GM20000 (cell line): ENCODE measurements at regions not wholly inside any gene's neighbourhood (a gene's known extent, or its start where the extent isn't known, plus 50 kb on each side); places are given as distances from the start of the nearest gene placed in this dataset.
A peak's percentile ranks its signal among the peaks of the same experiment; 100 is the strongest.
"Not testable (repeated sequence)": the region's sequence is repeated elsewhere in the genome, so short reads cannot be mapped to it uniquely, and the experiment has no call there.

Source experiments
- DNase-seq: peaks from one replicate; pipeline ENCODE4 v3.0.0; 2012; ENCODE audit warnings: low spot score
- TF ChIP-seq, protein P1 (sequence below): IDR thresholded peaks from 2 replicates; pipeline ENCODE4 v1.5.1; 2012; ENCODE audit warnings: mild to moderate bottlenecking, control low read depth; ENCODE audit errors: extremely low read depth, missing control alignments

DNA sequence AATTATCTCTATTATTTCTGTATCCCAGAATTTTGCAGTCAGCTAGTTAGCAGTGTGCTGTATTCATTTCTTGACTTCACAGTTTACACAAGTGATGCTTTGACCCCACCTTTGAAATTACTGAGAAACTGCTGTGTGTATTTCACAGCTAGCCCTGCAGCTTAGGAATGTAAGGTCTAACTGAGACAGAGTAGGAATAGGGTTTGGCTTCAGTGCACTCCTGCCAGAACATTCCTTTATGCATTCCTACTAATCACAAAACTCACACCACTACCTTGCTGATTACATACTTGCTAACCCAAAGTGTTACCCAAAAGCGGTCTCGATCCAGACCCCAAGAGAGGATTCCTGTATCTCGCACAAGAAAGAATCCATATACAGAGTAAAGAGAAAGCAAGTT is 551.8 kb downstream of the CDH9 start:
- TF ChIP-seq, protein P1, sequence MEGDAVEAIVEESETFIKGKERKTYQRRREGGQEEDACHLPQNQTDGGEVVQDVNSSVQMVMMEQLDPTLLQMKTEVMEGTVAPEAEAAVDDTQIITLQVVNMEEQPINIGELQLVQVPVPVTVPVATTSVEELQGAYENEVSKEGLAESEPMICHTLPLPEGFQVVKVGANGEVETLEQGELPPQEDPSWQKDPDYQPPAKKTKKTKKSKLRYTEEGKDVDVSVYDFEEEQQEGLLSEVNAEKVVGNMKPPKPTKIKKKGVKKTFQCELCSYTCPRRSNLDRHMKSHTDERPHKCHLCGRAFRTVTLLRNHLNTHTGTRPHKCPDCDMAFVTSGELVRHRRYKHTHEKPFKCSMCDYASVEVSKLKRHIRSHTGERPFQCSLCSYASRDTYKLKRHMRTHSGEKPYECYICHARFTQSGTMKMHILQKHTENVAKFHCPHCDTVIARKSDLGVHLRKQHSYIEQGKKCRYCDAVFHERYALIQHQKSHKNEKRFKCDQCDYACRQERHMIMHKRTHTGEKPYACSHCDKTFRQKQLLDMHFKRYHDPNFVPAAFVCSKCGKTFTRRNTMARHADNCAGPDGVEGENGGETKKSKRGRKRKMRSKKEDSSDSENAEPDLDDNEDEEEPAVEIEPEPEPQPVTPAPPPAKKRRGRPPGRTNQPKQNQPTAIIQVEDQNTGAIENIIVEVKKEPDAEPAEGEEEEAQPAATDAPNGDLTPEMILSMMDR, result no peak
- no peak for DNase-seq

DNA sequence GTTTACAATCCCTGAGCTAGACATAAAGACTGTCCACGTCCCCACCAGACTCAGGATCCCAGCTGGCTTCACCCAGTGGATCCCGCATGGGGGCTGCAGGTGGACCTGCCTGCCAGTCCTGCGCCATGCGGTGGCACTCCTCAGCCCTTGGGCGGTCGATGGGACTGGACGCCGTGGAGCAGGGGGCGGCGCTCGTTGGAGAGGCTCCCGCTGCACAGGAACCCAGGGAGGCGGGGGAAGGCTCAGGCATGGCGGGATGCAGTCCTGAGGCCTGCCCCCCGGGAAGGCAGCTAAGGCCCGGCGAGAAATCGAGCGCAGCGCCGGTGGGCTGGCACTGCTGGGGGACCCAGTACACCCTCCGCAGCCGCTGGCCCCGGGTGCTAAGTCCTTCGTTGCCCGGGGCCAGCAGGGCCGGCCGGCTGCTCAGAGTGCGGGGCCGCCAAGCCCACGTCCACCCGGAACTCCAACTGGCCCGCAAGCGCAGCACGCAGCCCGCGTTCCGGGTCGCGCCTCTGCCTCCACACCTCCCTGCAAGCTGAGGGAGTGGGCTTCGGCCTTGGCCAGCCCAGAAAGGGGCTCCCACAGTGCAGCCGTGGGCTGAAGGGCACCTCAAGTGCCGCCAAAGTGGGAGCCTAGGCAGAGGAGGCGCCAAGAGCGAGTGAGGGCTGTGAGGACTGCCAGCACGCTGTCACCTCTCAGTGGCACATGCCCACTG is 553.1 kb downstream of the CDH9 start:
- DNase-seq, result not testable (repeated sequence)

DNA sequence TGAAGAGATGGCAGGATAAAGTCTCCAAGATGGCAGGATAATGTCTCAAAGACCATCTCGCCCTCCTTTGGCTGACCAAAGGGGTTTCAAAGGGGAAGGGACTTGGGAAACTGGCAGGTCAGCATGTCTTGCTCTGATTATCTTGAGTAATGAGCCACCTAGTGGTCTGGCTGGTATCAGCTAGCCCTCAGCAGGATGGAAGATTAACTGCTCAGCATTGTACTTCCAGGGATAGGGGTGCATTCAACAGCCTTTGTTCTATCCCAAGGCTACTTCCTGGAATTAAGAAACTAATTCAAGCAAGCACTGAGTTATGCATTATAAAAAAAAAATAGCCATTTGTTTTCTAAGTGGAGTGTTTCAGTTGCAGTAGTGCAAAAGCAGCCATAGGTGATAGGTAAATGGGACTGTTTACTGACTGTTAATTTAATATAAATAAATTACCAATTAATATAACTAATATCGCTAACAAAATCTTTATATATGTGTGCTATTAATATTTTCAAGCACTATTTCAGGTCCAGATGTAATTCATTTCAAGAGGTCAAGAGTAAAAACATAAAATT is 555.5 kb downstream of the CDH9 start:
- DNase-seq, result peak; percentile 53
- TF ChIP-seq, protein P1, result peak; percentile 46

DNA sequence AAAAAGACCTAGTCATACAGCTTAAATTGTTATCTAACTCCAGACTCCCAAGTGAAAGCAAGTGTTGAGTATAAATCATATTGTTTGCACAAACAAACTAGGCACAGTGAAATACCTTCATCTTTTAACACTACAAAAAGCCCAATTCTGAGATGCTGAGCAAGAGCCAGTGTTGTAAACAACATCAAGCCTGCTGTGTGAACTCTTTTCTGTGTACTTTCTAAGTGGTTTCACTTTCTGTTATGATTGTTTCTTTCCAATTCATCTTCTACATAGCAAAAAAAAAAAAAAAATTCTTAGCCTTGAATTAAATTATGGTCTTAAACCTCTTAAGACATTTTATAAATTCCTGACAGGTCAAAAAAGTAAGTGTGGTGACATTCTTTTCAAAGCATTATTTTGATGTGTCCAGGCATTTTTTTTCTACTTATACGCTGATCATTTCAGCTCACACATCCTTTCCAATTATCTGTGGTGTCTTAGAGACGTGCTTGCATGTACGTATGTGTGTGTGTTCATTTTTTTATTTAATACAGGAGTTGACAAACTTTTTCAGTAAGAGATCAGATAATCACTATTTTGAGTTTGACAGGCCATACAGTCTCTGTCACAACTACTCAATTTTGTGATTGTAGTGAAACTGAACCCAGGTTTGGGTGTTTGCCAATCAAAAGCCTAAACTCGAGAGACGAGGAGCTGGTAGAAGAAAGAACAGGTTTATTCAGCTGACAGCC is 556.1 kb downstream of the CDH9 start:
- no peak for DNase-seq
- TF ChIP-seq, protein P1, result no peak

DNA sequence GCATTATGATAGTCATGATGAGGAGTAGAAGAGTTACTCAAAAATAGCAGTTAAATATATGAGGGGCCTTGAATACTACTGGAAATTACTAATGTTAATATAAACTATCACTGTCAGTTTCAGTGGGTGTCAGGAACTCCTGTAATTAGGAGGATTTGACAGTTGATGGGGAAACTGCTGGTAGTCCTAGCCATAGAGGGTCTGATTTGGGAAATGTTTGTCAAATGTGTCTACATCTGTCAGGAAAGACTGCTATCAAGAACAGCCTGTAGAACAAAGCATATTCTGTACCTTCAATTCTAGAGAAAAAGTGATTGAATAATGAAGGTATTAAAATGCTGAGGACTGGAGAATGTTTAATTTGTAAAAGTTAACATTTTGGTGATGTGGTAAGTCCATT is 567.9 kb downstream of the CDH9 start:
- TF ChIP-seq, protein P1, result no peak
- no peak for DNase-seq

DNA sequence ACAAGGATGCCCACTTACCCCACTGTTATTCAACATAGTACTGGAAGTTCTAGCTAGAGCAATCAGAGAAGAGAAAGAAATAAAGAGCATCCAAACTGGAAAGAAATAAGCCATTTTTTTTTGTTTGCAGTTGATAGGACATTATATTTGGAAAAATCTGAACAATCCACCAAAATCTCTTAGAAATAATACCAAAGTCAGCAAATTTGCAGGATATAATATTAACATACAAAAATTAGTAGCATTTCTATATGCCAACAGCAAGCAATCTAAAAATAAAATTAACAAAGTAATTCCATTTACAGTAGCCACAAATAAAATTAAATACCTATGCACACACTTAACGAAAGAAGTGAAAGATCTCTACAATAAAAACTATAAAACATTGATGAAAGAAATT is 599.3 kb downstream of the CDH9 start:
- TF ChIP-seq, protein P1, result no peak
- no peak for DNase-seq

DNA sequence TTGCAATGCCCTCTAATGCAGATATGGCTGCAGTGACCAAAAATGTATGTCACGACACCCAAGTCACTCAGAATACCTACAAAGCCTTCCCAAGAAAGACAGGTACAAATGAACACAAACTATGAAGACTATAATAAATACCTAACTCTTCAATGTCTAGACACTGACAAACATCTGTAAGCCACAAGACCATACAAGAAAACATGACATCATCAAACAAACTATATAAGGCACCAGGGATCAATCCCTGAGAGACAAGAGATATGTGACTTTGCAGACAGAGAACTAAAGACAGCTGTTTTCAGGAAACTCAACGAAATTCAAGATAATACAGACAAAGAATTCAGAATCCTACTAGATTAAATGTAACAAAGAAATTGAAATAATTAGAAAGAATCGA is 603.7 kb downstream of the CDH9 start:
- DNase-seq, result no peak

More for the DNA sequence above, 603.7 kb downstream of the CDH9 start:
- TF ChIP-seq, protein P1, result no peak
